Spleen (tissue), 11 donors: ENCODE measurements at regions not wholly inside any gene's neighbourhood (a gene's known extent, or its start where the extent isn't known, plus 50 kb on each side); places are given as distances from the start of the nearest gene placed in this dataset.

Experiments used
- DNase-seq: peaks from one replicate; pipeline ENCODE4 v3.0.0-alpha.2; 2020
- H3K27ac ChIP-seq, 8 donors: fragments of 200-600 bp; sonication (generic) in 7 of 8; 1 replicate in 4 of 8; 2 replicates in 4 of 8; pipeline versions ENCODE4 v1.5.0 to v1.8.0; 2016 to 2021; ENCODE audit warnings: inconsistent platforms in 4 of 8, mild to moderate bottlenecking in 4 of 8, moderate library complexity in 1 of 8
- H3K27me3 ChIP-seq, 7 donors: fragments of 200-600 bp; sonication (generic) in 6 of 7; replicated peaks in 1 of 7; 1 replicate in 4 of 7; 2 replicates in 3 of 7; pipeline versions ENCODE4 v1.5.0 to v1.8.0; 2016 to 2021; ENCODE audit warnings: inconsistent platforms in 3 of 7, mild to moderate bottlenecking in 1 of 7
- H3K36me3 ChIP-seq, 6 donors: fragments of 200-600 bp; sonication (generic) in 5 of 6; 1 replicate in 4 of 6; 2 replicates in 2 of 6; pipeline versions ENCODE4 v1.5.0 to v1.8.0; 2016 to 2021; ENCODE audit warnings: inconsistent platforms in 2 of 6
- H3K4me1 ChIP-seq, 6 donors: fragments of 200-600 bp; sonication (generic) in 5 of 6; 1 replicate in 3 of 6; 2 replicates in 3 of 6; pipeline versions ENCODE4 v1.5.0 to v1.8.0; 2016 to 2021; ENCODE audit warnings: inconsistent platforms in 3 of 6
- H3K4me3 ChIP-seq, 8 donors: fragments of 200-600 bp; sonication (generic) in 7 of 8; 1 replicate in 4 of 8; 2 replicates in 4 of 8; pipeline versions ENCODE4 v1.5.0 to v1.8.0; 2016 to 2021; ENCODE audit warnings: inconsistent platforms in 4 of 8, mild to moderate bottlenecking in 4 of 8, moderate library complexity in 2 of 8
- H3K9me3 ChIP-seq, 8 donors: fragments of 200-600 bp; sonication (generic) in 7 of 8; 1 replicate in 4 of 8; 2 replicates in 4 of 8; pipeline versions ENCODE4 v1.5.0 to v1.8.0; 2016 to 2021; ENCODE audit warnings: inconsistent platforms in 4 of 8
- CTCF ChIP-seq, 11 experiments: fragments of 200-600 bp in 7 of 11; fragments of 450-650 bp in 4 of 11; sonication (generic) in 4 of 11; IDR thresholded peaks in 8 of 11; conservative IDR thresholded peaks in 3 of 11; 1 replicate in 7 of 11; 2 replicates in 4 of 11; pipeline versions ENCODE4 v1.4.0 to v1.8.0; 2016 to 2021; ENCODE audit warnings: antibody characterized with exemption in 11 of 11, inconsistent platforms in 4 of 11, mild to moderate bottlenecking in 1 of 11
- POLR2A ChIP-seq, 3 donors: fragments of 450-650 bp; IDR thresholded peaks; one replicate each; pipeline ENCODE4 v1.5.1; 2017; ENCODE audit warnings: antibody characterized with exemption in 3 of 3, mild to moderate bottlenecking in 1 of 3
- POLR2AphosphoS5 ChIP-seq, 3 donors: sonication (generic); formaldehyde crosslinking; IDR thresholded peaks; one replicate each; pipeline ENCODE4 v1.5.1; 2017; ENCODE audit warnings: antibody characterized with exemption in 3 of 3
- WGBS, 5 donors: extraction: QIAGEN DNeasy Blood & Tissue Kit in 3 of 5; methylation state at CpG; one replicate each; pipeline versions ENCODE4 v1.1.5 to v1.1.7; 2013 to 2018; 5-methylcytosine and 5-hydroxymethylcytosine counted together
- intact Hi-C: fragments of 100-400 bp; cut with DNase I; formaldehyde crosslinking; loops from one replicate; pipeline ENCODE4 v1.15.0; 2023; ENCODE audit warnings: low total_unique reads
- donor health status: healthy with polysubstance abuse.
- donor health status: DM: no; HTN: no; CAD: no; lungs with moderate emphysema.
- donor health status: DM: no; HTN: no; CAD: no.
- donor health status: Bipolar disorder and iron deficiency.
- donor health status: healthy.
- donor health status: DM: no; HTN: no; CAD: no.
- donor health status: DM: yes; HTN: yes; CAD: no.

GRCh38 chr10:33945051-33945450, 610.6 kb upstream of the NRP1 start:
- no peak for TF ChIP-seq CTCF (IDR thresholded peaks at IDR 0.05 in 8 of 11, conservative IDR thresholded peaks at IDR 0.05 in 3 of 11)
- no peak for TF ChIP-seq POLR2A (IDR thresholded peaks at IDR 0.05)
- no peak for TF ChIP-seq POLR2AphosphoS5 (IDR thresholded peaks at IDR 0.05)
- Histone ChIP-seq H3K4me1 (no peaks in the 10 kb centered on the region), H3K36me3 (no peaks in the 10 kb centered on the region), H3K9me3 (no peaks in the 10 kb centered on the region), H3K27me3 (no peaks in the 10 kb centered on the region), H3K4me3 (no peak overlapping the region), H3K27ac (no peak overlapping the region)
- no peak for DNase-seq
- intact Hi-C loops, result no loop called here
- WGBS, 5 donors, result 72 to 87% (median 84%) methylated on average over 1 of the region's 1 CpG

DNA sequence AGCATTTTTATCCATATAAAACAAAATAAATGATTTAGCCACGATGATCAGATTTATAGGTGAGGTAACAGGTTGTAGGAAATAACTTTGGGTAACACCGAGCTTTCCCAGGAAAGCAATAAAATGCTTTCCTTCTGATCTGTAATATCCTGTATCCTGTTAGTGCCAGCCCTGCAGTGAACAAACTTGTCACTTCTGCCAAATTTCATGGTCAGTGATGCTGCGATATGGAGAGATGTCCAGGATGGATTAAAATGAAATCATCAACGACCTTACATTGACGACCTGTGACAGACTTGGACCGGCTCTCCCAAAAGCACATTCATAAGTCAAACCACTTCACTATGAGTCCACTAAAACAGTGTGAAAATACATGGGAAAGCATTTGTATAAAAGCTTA, 608.0 kb upstream of the NRP1 start:
- TF ChIP-seq POLR2AphosphoS5 (IDR thresholded peaks at IDR 0.05) (no peak), CTCF (IDR thresholded peaks at IDR 0.05 in 8 of 11, conservative IDR thresholded peaks at IDR 0.05 in 3 of 11) (no peak), POLR2A (IDR thresholded peaks at IDR 0.05) (no peak)
- Histone ChIP-seq H3K36me3 (no peaks in the 10 kb centered on the region), H3K27ac (no peak overlapping the region), H3K27me3 (no peaks in the 10 kb centered on the region), H3K9me3 (no peaks in the 10 kb centered on the region), H3K4me3 (no peak overlapping the region), H3K4me1 (no peaks in the 10 kb centered on the region)
- WGBS, 5 donors, result 67 to 79% (median 70%) methylated on average over 6 of the region's 6 CpGs
- intact Hi-C loops, result no loop called here
- DNase-seq, result no peak

DNA sequence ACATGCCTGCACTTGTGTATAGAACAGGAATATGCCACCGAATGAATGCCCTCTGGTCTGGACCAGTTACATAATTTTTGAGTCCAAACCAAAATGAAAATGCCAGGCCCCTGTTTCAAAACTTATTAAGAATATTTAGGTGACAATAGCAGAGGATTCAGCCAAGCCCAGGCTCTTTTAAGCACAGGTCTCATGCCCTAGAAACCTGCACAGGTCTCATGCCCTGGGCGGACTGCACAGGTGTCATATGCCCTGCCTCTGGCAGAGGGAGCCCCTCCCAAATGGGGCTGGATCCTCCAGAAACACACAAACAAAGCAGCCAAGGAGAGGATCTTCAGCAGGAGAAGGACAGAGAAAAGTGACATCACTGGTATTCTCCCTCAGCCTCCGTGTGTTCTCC, 605.4 kb upstream of the NRP1 start:
- 82 to 95% (median 87%) methylated on average over 3 of the region's 3 CpGs for WGBS, 5 donors
- H3K4me1 ChIP-seq, result no peaks in the 10 kb centered on the region
- no peaks in the 10 kb centered on the region for H3K9me3 ChIP-seq
- intact Hi-C loops, result no loop called here
- H3K36me3 ChIP-seq, result no peaks in the 10 kb centered on the region
- TF ChIP-seq POLR2A (IDR thresholded peaks at IDR 0.05) (no peak), POLR2AphosphoS5 (IDR thresholded peaks at IDR 0.05) (no peak), CTCF (IDR thresholded peaks at IDR 0.05 in 8 of 11, conservative IDR thresholded peaks at IDR 0.05 in 3 of 11) (no peak)
- H3K4me3 ChIP-seq, result no peak overlapping the region
- H3K27me3 ChIP-seq, result no peaks in the 10 kb centered on the region
- no peak overlapping the region for H3K27ac ChIP-seq
- DNase-seq, result no peak

GRCh38 chr10:33939410-33939809, 604.9 kb upstream of the NRP1 start:
- WGBS, 5 donors, result 90 to 95% (median 93%) methylated on average over 4 of the region's 4 CpGs

More at GRCh38 chr10:33939410-33939809, 604.9 kb upstream of the NRP1 start:
- no peak for DNase-seq
- intact Hi-C loops, result no loop called here
- no peak overlapping the region for H3K4me3 ChIP-seq
- no peaks in the 10 kb centered on the region for H3K4me1 ChIP-seq
- H3K9me3 ChIP-seq, result no peaks in the 10 kb centered on the region
- TF ChIP-seq POLR2A (IDR thresholded peaks at IDR 0.05) (no peak), CTCF (IDR thresholded peaks at IDR 0.05 in 8 of 11, conservative IDR thresholded peaks at IDR 0.05 in 3 of 11) (no peak), POLR2AphosphoS5 (IDR thresholded peaks at IDR 0.05) (no peak)
- H3K27ac ChIP-seq, result no peak overlapping the region
- no peaks in the 10 kb centered on the region for H3K36me3 ChIP-seq
- H3K27me3 ChIP-seq, result no peaks in the 10 kb centered on the region
